WERI-Rb-1 (cell line): ENCODE measurements at regions not wholly inside any gene's neighbourhood (a gene's known extent, or its start where the extent isn't known, plus 50 kb on each side); places are given as distances from the start of the nearest gene placed in this dataset.
A peak's percentile ranks its signal among the peaks of the same experiment; 100 is the strongest.

ENCODE experiments used
- DNase-seq: peaks from one replicate; pipeline ENCODE4 v3.0.0-alpha.2; 2020
- H3K27ac ChIP-seq: fragments of 250-450 bp; sonication (Bioruptor Pico); 2 replicates; pipeline ENCODE4 v1.5.1; 2020; ENCODE audit warnings: mild to moderate bottlenecking, moderate library complexity
- H3K27me3 ChIP-seq: fragments of 250-450 bp; sonication (Bioruptor Pico); 2 replicates; pipeline ENCODE4 v1.5.1; 2021; ENCODE audit warnings: mild to moderate bottlenecking, low read depth, moderate library complexity; ENCODE audit not compliant: insufficient read depth, severe bottlenecking
- H3K36me3 ChIP-seq: fragments of 250-450 bp; sonication (Bioruptor Pico); 2 replicates; pipeline ENCODE4 v1.5.1; 2020; ENCODE audit warnings: mild to moderate bottlenecking, moderate library complexity
- H3K4me3 ChIP-seq: 2 replicates; pipeline ENCODE4 v1.5.1; 2011; ENCODE audit warnings: low read depth, mild to moderate bottlenecking, control low read depth, low read length
- H3K9me3 ChIP-seq: fragments of 250-450 bp; sonication (Bioruptor Pico); 2 replicates; pipeline ENCODE4 v1.5.1; 2021; ENCODE audit warnings: mild to moderate bottlenecking, moderate library complexity; ENCODE audit not compliant: severe bottlenecking
- CTCF ChIP-seq: IDR thresholded peaks from 2 replicates; pipeline ENCODE4 v1.5.1; 2011; ENCODE audit warnings: low read depth, mild to moderate bottlenecking, control low read depth, inconsistent platforms, low read length

- Histone ChIP-seq H3K9me3 (no peaks in the 10 kb centered on the region), H3K4me3 (no peak overlapping the region), H3K27me3 (no peaks in the 10 kb centered on the region), H3K27ac (no peak overlapping the region), H3K36me3 (no peaks in the 10 kb centered on the region)
- no peak for TF ChIP-seq CTCF
- DNase-seq = no peak
These were observed 410.9 kb downstream of the EPHA4 start for GRCh38 chr2:221161186-221161585.

DNA sequence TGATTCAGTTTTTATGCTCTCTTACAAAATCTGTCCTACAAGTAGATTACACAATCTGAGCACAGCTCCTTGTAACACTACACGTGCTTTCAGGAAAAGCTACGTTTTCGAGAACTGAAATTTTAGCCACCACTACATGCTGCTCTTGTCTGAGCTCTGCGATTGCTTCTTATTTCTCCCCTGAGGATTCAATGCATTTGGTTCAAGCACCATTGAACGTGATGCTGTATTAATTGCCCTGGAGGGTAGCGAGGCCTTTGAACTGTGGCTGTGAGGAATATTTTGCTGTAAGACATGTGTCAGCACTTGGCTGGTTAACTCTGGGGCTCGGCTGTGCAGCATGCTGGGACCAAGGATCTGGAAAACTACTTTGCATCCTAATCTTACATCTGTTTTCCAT, 405.8 kb downstream of the EPHA4 start:
- no peak for DNase-seq
- Histone ChIP-seq H3K27ac (no peak overlapping the region), H3K9me3 (no peaks in the 10 kb centered on the region), H3K36me3 (no peaks in the 10 kb centered on the region), H3K4me3 (no peak overlapping the region), H3K27me3 (no peaks in the 10 kb centered on the region)
- TF ChIP-seq CTCF = no peak

- H3K27me3 ChIP-seq = no peaks in the 10 kb centered on the region
- no peak overlapping the region for H3K27ac ChIP-seq
- H3K36me3 ChIP-seq = no peaks in the 10 kb centered on the region
- H3K4me3 ChIP-seq = no peak overlapping the region
- DNase-seq = no peak
- no peaks in the 10 kb centered on the region for H3K9me3 ChIP-seq
- TF ChIP-seq CTCF = no peak
These were observed 404.5 kb downstream of the EPHA4 start for GRCh38 chr2:221167561-221167960.

DNA sequence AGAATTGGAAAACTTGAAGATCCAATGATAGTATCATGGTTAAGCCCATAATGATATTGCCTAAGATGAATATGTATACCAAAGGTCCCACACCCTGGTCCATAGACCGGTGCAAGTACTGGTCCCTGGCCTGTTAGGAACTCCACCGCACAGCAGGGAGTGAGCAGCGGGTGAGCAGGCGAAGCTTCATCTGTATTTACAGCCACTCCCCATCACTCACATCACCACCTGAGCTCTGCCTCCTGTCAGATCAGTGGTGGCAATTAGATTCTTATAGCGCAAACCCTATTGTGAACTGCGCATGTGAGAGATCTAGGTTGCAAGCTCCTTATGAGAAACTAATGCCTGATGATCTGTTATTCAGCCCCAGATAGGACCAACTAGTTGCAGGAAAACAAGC, 402.4 kb downstream of the EPHA4 start:
- peak; percentile 13 for DNase-seq

DNA sequence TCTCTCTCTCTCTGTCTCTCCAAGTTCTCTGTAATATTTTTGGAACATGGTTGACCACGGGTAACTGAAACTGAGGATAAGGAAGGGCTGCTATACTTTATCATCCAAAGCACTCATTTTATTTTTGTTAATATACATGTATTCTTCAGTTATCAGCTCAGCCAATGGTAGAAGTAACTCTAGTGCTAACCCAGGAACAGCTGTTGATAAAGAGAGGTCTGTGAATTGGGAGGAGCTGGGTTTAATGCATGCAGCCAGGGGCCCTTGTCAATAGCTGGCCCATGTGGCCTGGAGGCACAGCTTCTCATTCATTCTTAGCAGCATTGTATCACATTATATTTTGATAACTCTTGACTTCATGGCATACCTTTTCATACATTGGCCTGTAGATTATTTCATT, 401.6 kb downstream of the EPHA4 start:
- H3K4me3 ChIP-seq = no peak overlapping the region
- H3K36me3 ChIP-seq = no peaks in the 10 kb centered on the region
- no peak for TF ChIP-seq CTCF
- H3K27ac ChIP-seq = no peak overlapping the region
- no peaks in the 10 kb centered on the region for H3K27me3 ChIP-seq
- peaks cover under 1% of the 10 kb centered on the region for H3K9me3 ChIP-seq
- no peak for DNase-seq

More for the DNA sequence above, 402.4 kb downstream of the EPHA4 start:
- Histone ChIP-seq H3K9me3 (no peaks in the 10 kb centered on the region), H3K27ac (no peak overlapping the region), H3K4me3 (no peak overlapping the region), H3K27me3 (no peaks in the 10 kb centered on the region), H3K36me3 (no peaks in the 10 kb centered on the region)
- TF ChIP-seq CTCF = no peak

GRCh38 chr2:221176667-221177066, 395.4 kb downstream of the EPHA4 start:
- Histone ChIP-seq H3K9me3 (peaks cover 2% of the 10 kb centered on the region), H3K4me3 (no peak overlapping the region), H3K36me3 (no peaks in the 10 kb centered on the region), H3K27me3 (no peaks in the 10 kb centered on the region), H3K27ac (no peak overlapping the region)
- no peak for DNase-seq
- TF ChIP-seq CTCF = no peak
